Breast epithelium (tissue), 3 donors: ENCODE measurements at regions not wholly inside any gene's neighbourhood (a gene's known extent, or its start where the extent isn't known, plus 50 kb on each side); places are given as distances from the start of the nearest gene placed in this dataset.

Experiments
- POLR2A ChIP-seq: fragments of 450-650 bp; IDR thresholded peaks from one replicate; pipeline ENCODE4 v1.6.1; 2016; ENCODE audit warnings: antibody characterized with exemption, mild to moderate bottlenecking, moderate library complexity
- TF ChIP-seq, protein P1 (sequence below), 3 donors: fragments of 450-650 bp; IDR thresholded peaks; one replicate each; pipeline ENCODE4 v1.5.1; 2016 to 2017; ENCODE audit warnings: antibody characterized with exemption in 3 of 3, mild to moderate bottlenecking in 3 of 3, moderate library complexity in 3 of 3

GRCh38 chr12:59294221-59294620 lies 301.6 kb upstream of the SLC16A7 start:
- TF ChIP-seq, protein P1, sequence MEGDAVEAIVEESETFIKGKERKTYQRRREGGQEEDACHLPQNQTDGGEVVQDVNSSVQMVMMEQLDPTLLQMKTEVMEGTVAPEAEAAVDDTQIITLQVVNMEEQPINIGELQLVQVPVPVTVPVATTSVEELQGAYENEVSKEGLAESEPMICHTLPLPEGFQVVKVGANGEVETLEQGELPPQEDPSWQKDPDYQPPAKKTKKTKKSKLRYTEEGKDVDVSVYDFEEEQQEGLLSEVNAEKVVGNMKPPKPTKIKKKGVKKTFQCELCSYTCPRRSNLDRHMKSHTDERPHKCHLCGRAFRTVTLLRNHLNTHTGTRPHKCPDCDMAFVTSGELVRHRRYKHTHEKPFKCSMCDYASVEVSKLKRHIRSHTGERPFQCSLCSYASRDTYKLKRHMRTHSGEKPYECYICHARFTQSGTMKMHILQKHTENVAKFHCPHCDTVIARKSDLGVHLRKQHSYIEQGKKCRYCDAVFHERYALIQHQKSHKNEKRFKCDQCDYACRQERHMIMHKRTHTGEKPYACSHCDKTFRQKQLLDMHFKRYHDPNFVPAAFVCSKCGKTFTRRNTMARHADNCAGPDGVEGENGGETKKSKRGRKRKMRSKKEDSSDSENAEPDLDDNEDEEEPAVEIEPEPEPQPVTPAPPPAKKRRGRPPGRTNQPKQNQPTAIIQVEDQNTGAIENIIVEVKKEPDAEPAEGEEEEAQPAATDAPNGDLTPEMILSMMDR (IDR thresholded peaks at IDR 0.05): no peak
- no peak for TF ChIP-seq POLR2A
